ENCODE measurements at regions not wholly inside any gene's neighbourhood (a gene's known extent, or its start where the extent isn't known, plus 50 kb on each side); places are given as distances from the start of the nearest gene placed in this dataset.

GRCh38 chr5:171684169-171684568, 101.4 kb upstream of the SMIM23 start:
- H3K4me3 ChIP-seq (ENCODE audit: low read depth, low read length) = no peak overlapping the region
- no peak for TF ChIP-seq CTCF (IDR thresholded peaks at IDR 0.05; ENCODE audit: insufficient read depth, low read length)
- DNase-seq (ENCODE audit: low read depth) = no peak

GRCh38 chr5:171688696-171689495, 96.7 kb upstream of the SMIM23 start:
- no peak for DNase-seq (ENCODE audit: low read depth)
- TF ChIP-seq CTCF (IDR thresholded peaks at IDR 0.05; ENCODE audit: insufficient read depth, low read length) = no peak
- H3K4me3 ChIP-seq (ENCODE audit: low read depth, low read length) = no peak overlapping the region

- TF ChIP-seq CTCF (IDR thresholded peaks at IDR 0.05; ENCODE audit: insufficient read depth, low read length) = no peak
- no peak for DNase-seq (ENCODE audit: low read depth)
Measured at GRCh38 chr5:171689853-171690417, 95.7 kb upstream of the SMIM23 start.

GRCh38 chr5:171692107-171692506, 93.5 kb upstream of the SMIM23 start:
- no peak for TF ChIP-seq CTCF (IDR thresholded peaks at IDR 0.05; ENCODE audit: insufficient read depth, low read length)
- H3K4me3 ChIP-seq (ENCODE audit: low read depth, low read length) = no peak overlapping the region
- no peak for DNase-seq (ENCODE audit: low read depth)

More at GRCh38 chr5:171689853-171690417, 95.7 kb upstream of the SMIM23 start:
- no peak overlapping the region for H3K4me3 ChIP-seq (ENCODE audit: low read depth, low read length)

- no peak for TF ChIP-seq CTCF (IDR thresholded peaks at IDR 0.05; ENCODE audit: insufficient read depth, low read length)
- H3K4me3 ChIP-seq (ENCODE audit: low read depth, low read length) = no peak overlapping the region
- no peak for DNase-seq (ENCODE audit: low read depth)
Measured at GRCh38 chr5:171692936-171693335, 92.7 kb upstream of the SMIM23 start.

- TF ChIP-seq CTCF (IDR thresholded peaks at IDR 0.05; ENCODE audit: insufficient read depth, low read length) = no peak
- H3K4me3 ChIP-seq (ENCODE audit: low read depth, low read length) = no peak overlapping the region
- DNase-seq (ENCODE audit: low read depth) = no peak
Measured at GRCh38 chr5:171693412-171693811, 92.2 kb upstream of the SMIM23 start.
